ENCODE measurements at regions not wholly inside any gene's neighbourhood (a gene's known extent, or its start where the extent isn't known, plus 50 kb on each side); places are given as distances from the start of the nearest gene placed in this dataset.

GRCh38 chr1:194300776-194301175, 1114.4 kb upstream of the B3GALT2 start:
- Histone ChIP-seq H3K27ac (ENCODE audit: low read depth, low read length) (no peak overlapping the region), H3K4me2 (ENCODE audit: low read length) (no peak overlapping the region), H3K9me2 (replicated peaks; ENCODE audit: control insufficient read depth, low read length) (no peaks in the 10 kb centered on the region), H3K4me3 (ENCODE audit: low read length) (no peak overlapping the region), H3K27me3 (ENCODE audit: control insufficient read depth, low read length) (no peaks in the 10 kb centered on the region), H4K20me1 (ENCODE audit: control insufficient read depth, insufficient read depth, low read depth, low read length) (no peaks in the 10 kb centered on the region), H3K9me3 (ENCODE audit: control insufficient read depth, insufficient read depth, low read length) (no peaks in the 10 kb centered on the region), H3F3A (ENCODE audit: control insufficient read depth, insufficient read depth) (no peaks in the 10 kb centered on the region), H3K36me3 (ENCODE audit: control insufficient read depth, low read length) (no peaks in the 10 kb centered on the region), H3K4me1 (ENCODE audit: control insufficient read depth, low read length) (no peaks in the 10 kb centered on the region), H3K79me2 (ENCODE audit: control insufficient read depth, low read length) (no peaks in the 10 kb centered on the region)
- TF ChIP-seq EZH2phosphoT487 (IDR thresholded peaks at IDR 0.05; ENCODE audit: borderline replicate concordance, low read length) (no peak), CTCF (IDR thresholded peaks at IDR 0.05; ENCODE audit: low read depth, low read length, poor library complexity, severe bottlenecking) (no peak)

DNA sequence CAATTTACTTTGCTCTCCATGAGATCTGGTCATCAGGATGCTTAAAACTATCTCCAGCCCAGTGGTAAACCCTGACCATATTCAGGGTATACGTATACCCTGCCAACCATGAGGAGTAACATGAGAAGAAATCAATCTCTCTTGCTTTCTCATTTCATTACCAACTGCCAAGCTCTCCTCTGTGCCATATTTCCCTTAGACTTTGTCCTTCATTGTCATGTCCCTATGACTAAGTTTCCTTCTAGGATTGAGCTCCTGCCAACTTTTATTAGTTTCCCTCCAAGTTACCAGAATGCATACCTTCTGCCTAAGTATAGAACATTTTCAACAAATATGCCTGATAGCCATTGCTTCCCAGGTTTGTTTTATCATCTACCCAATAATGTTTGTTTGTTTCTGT, 1113.9 kb upstream of the B3GALT2 start:
- Histone ChIP-seq H4K20me1 (ENCODE audit: control insufficient read depth, insufficient read depth, low read depth, low read length) (no peaks in the 10 kb centered on the region), H3K4me2 (ENCODE audit: low read length) (no peak overlapping the region), H3K79me2 (ENCODE audit: control insufficient read depth, low read length) (no peaks in the 10 kb centered on the region), H3K27ac (ENCODE audit: low read depth, low read length) (no peak overlapping the region), H3K9me3 (ENCODE audit: control insufficient read depth, insufficient read depth, low read length) (no peaks in the 10 kb centered on the region; the same call in 1 of the 2 replicates), H3K27me3 (ENCODE audit: control insufficient read depth, low read length) (no peaks in the 10 kb centered on the region), H3F3A (ENCODE audit: control insufficient read depth, insufficient read depth) (no peaks in the 10 kb centered on the region), H3K9me2 (replicated peaks; ENCODE audit: control insufficient read depth, low read length) (no peaks in the 10 kb centered on the region), H3K36me3 (ENCODE audit: control insufficient read depth, low read length) (no peaks in the 10 kb centered on the region), H3K4me1 (ENCODE audit: control insufficient read depth, low read length) (peaks cover 3% of the 10 kb centered on the region), H3K4me3 (ENCODE audit: low read length) (no peak overlapping the region)
- TF ChIP-seq EZH2phosphoT487 (IDR thresholded peaks at IDR 0.05; ENCODE audit: borderline replicate concordance, low read length) (no peak), CTCF (IDR thresholded peaks at IDR 0.05; ENCODE audit: low read depth, low read length, poor library complexity, severe bottlenecking) (no peak)

DNA sequence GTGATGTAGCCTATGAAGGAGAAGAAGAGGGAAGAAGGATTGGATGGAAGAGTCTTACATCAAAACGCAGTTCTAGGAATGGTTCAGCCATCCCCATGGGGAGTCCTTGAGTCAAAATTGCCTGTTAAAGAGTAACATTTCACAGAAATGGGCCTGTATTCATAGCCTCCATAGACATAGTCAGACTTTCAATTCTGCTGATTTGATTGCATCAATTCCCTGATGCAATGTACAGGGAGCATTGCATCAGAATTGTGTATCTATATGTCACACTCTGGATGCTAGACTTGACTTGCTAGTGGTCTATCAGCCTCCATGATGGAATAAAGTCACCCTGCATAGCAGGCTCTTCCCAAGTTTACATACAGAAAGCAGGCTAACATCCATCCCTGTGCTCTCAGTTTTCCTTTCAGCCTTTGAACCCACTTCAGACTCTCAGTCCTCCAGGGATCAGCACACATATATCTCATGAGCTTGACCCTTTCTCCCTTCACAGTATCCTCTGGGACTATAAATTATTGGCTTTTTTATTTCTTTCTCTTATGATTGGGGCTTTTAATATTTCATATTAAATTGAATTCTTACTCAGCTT, 1111.7 kb upstream of the B3GALT2 start:
- Histone ChIP-seq H3K9me3 (ENCODE audit: control insufficient read depth, insufficient read depth, low read length) (peaks cover 13% of the 10 kb centered on the region; the same call in 1 of the 2 replicates), H3K79me2 (ENCODE audit: control insufficient read depth, low read length) (no peaks in the 10 kb centered on the region), H3K4me1 (ENCODE audit: control insufficient read depth, low read length) (peaks cover 8% of the 10 kb centered on the region), H3F3A (ENCODE audit: control insufficient read depth, insufficient read depth) (no peaks in the 10 kb centered on the region), H3K9me2 (replicated peaks; ENCODE audit: control insufficient read depth, low read length) (no peaks in the 10 kb centered on the region), H3K36me3 (ENCODE audit: control insufficient read depth, low read length) (peaks cover 3% of the 10 kb centered on the region; the same call in 1 of the 2 replicates), H4K20me1 (ENCODE audit: control insufficient read depth, insufficient read depth, low read depth, low read length) (no peaks in the 10 kb centered on the region), H3K4me2 (ENCODE audit: low read length) (no peak overlapping the region), H3K27me3 (ENCODE audit: control insufficient read depth, low read length) (no peaks in the 10 kb centered on the region), H3K4me3 (ENCODE audit: low read length) (no peak overlapping the region), H3K27ac (ENCODE audit: low read depth, low read length) (no peak overlapping the region)
- TF ChIP-seq CTCF (IDR thresholded peaks at IDR 0.05; ENCODE audit: low read depth, low read length, poor library complexity, severe bottlenecking) (no peak), EZH2phosphoT487 (IDR thresholded peaks at IDR 0.05; ENCODE audit: borderline replicate concordance, low read length) (no peak)
